GM23248 (cell line): ENCODE measurements at regions not wholly inside any gene's neighbourhood (a gene's known extent, or its start where the extent isn't known, plus 50 kb on each side); places are given as distances from the start of the nearest gene placed in this dataset.
"Not testable (repeated sequence)": the region's sequence is repeated elsewhere in the genome, so short reads cannot be mapped to it uniquely, and the experiment has no call there.

ENCODE experiments used
- DNase-seq: peaks from one replicate; pipeline ENCODE4 v3.0.0-alpha.2; 2015
- H2AFZ ChIP-seq: fragments of 200-600 bp; sonication (generic); 2 replicates; pipeline ENCODE4 v1.6.1; 2016; ENCODE audit warnings: antibody characterized with exemption
- H3F3A ChIP-seq: fragments of 200-600 bp; sonication (generic); 2 replicates; pipeline ENCODE4 v1.6.1; 2016; ENCODE audit warnings: mild to moderate bottlenecking, antibody characterized with exemption, mixed run types; ENCODE audit not compliant: insufficient read depth
- H3K27ac ChIP-seq: fragments of 200-600 bp; sonication (generic); 2 replicates; pipeline ENCODE4 v1.5.1; 2016; ENCODE audit warnings: mild to moderate bottlenecking
- H3K27me3 ChIP-seq: fragments of 200-600 bp; sonication (generic); replicated peaks from 2 replicates; pipeline ENCODE4 v1.6.1; 2016; ENCODE audit warnings: mild to moderate bottlenecking; ENCODE audit not compliant: insufficient read depth
- H3K36me3 ChIP-seq: fragments of 200-600 bp; sonication (generic); 2 replicates; pipeline ENCODE4 v1.6.1; 2016; ENCODE audit warnings: low read depth, mild to moderate bottlenecking
- H3K4me1 ChIP-seq: fragments of 200-600 bp; sonication (generic); 2 replicates; pipeline ENCODE4 v1.6.1; 2016; ENCODE audit warnings: mild to moderate bottlenecking; ENCODE audit not compliant: insufficient read depth
- H3K4me2 ChIP-seq: fragments of 200-600 bp; sonication (generic); one replicate; pipeline ENCODE4 v1.6.1; 2016; ENCODE audit warnings: mild to moderate bottlenecking; ENCODE audit not compliant: unreplicated experiment
- H3K4me3 ChIP-seq: fragments of 200-600 bp; sonication (generic); 2 replicates; pipeline ENCODE4 v1.5.1; 2016; ENCODE audit warnings: mild to moderate bottlenecking
- H3K79me2 ChIP-seq: fragments of 200-600 bp; sonication (generic); 2 replicates; pipeline ENCODE4 v1.6.1; 2016; ENCODE audit warnings: mild to moderate bottlenecking; ENCODE audit not compliant: insufficient read depth
- H3K9ac ChIP-seq: fragments of 200-600 bp; sonication (generic); 2 replicates; pipeline ENCODE4 v1.6.1; 2016; ENCODE audit warnings: mild to moderate bottlenecking
- H3K9me2 ChIP-seq: fragments of 200-600 bp; sonication (generic); 2 replicates; pipeline ENCODE4 v1.6.1; 2016; ENCODE audit warnings: mixed run types, mild to moderate bottlenecking, moderate library complexity; ENCODE audit not compliant: insufficient read depth
- H3K9me3 ChIP-seq: fragments of 200-600 bp; sonication (generic); one replicate; pipeline ENCODE4 v1.6.1; 2017; ENCODE audit warnings: low read depth
- H4K20me1 ChIP-seq: fragments of 200-600 bp; sonication (generic); 2 replicates; pipeline ENCODE4 v1.6.0; 2016; ENCODE audit not compliant: insufficient read depth
- EZH2 ChIP-seq: fragments of 200-600 bp; sonication (generic); IDR thresholded peaks from 2 replicates; pipeline ENCODE4 v1.6.1; 2018; ENCODE audit warnings: antibody characterized with exemption, mild to moderate bottlenecking; ENCODE audit not compliant: insufficient read depth, poor library complexity, severe bottlenecking
- EZH2phosphoT487 ChIP-seq: fragments of 200-600 bp; sonication (generic); IDR thresholded peaks from 2 replicates; pipeline ENCODE4 v1.6.1; 2018; ENCODE audit warnings: antibody characterized with exemption, moderate library complexity, mild to moderate bottlenecking, low read depth; ENCODE audit not compliant: insufficient read depth
- WGBS, 2 experiments: methylation state at CpG; one replicate each; pipeline ENCODE4 v1.1.6; 2015 to 2017; ENCODE audit warnings: low lambda C conversion rate in 2 of 2, low coverage in 1 of 2; ENCODE audit errors: missing lambda C conversion rate in 2 of 2; 5-methylcytosine and 5-hydroxymethylcytosine counted together
- in situ Hi-C: fragments of 300-500 bp; cut with MboI; formaldehyde crosslinking; loops from 2 replicates; pipeline ENCODE4 v1.15.0; 2020

DNA sequence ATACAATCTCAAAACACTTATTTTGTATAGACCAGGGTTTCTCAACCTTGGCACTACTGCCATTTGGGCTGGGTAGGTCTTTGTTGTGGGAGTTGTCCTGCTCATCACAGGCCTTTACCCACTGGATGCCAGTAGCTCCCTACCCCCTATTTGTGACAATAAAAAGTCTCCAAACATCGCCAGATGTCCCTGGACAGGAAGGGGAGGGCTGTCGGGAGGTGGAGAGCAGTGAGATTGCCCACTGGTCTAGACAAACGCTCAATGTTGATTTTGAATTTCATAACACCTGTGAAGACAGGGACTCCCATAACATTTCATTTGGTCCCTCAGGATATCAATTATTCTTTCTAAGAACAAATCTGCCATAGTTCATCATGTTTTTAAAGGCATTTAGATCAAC lies 151.7 kb upstream of the PTPRG start:
- no peak overlapping the region for H3K27ac ChIP-seq
- H3K9ac ChIP-seq, result no peak overlapping the region
- H3K4me3 ChIP-seq, result no peak overlapping the region
- H2AFZ ChIP-seq, result no peak overlapping the region
- H3K4me1 ChIP-seq, result no peaks in the 10 kb centered on the region
- no peaks in the 10 kb centered on the region for H3F3A ChIP-seq
- no peaks in the 10 kb centered on the region for H3K36me3 ChIP-seq
- H3K9me2 ChIP-seq, result no peaks in the 10 kb centered on the region
- no peaks in the 10 kb centered on the region for H3K9me3 ChIP-seq
- no peaks in the 10 kb centered on the region for H4K20me1 ChIP-seq
- TF ChIP-seq EZH2, result no peak
- TF ChIP-seq EZH2phosphoT487, result no peak
- in situ Hi-C loops, result no loop called here
- no peaks in the 10 kb centered on the region for H3K27me3 ChIP-seq
- H3K79me2 ChIP-seq, result no peaks in the 10 kb centered on the region
- WGBS, 2 experiments, result 46 to 53% methylated on average over 3 of the region's 3 CpGs
- no peak overlapping the region for H3K4me2 ChIP-seq
- DNase-seq, result no peak

DNA sequence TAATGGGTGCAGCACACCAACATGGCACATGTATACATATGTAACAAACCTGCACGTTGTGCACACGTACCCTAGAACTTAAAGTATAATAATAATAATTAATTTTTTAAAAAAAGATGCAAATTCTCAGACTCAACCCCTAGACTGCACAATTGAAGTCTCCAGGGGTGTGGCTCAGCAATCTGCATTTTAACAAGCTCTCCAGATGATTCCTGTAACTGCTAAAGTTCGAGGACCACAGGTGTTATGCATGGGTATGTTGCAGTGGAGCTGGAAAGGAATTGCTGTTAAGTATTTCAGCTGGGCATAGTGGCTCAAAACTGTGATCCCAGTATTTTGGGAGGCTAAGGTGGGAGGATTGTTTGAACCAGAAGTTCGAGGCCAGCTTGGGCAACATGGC lies 151.0 kb upstream of the PTPRG start:
- H3K79me2 ChIP-seq, H3K9me3 ChIP-seq, H3K27ac ChIP-seq, H3K27me3 ChIP-seq, DNase-seq, H4K20me1 ChIP-seq, in situ Hi-C loops, H3K4me1 ChIP-seq, H3K4me3 ChIP-seq, H3K9me2 ChIP-seq, H3K9ac ChIP-seq, H3K4me2 ChIP-seq, H2AFZ ChIP-seq, H3K36me3 ChIP-seq, H3F3A ChIP-seq: not testable (repeated sequence)
- 23 to 36% methylated on average over 4 of the region's 4 CpGs for WGBS, 2 experiments

DNA sequence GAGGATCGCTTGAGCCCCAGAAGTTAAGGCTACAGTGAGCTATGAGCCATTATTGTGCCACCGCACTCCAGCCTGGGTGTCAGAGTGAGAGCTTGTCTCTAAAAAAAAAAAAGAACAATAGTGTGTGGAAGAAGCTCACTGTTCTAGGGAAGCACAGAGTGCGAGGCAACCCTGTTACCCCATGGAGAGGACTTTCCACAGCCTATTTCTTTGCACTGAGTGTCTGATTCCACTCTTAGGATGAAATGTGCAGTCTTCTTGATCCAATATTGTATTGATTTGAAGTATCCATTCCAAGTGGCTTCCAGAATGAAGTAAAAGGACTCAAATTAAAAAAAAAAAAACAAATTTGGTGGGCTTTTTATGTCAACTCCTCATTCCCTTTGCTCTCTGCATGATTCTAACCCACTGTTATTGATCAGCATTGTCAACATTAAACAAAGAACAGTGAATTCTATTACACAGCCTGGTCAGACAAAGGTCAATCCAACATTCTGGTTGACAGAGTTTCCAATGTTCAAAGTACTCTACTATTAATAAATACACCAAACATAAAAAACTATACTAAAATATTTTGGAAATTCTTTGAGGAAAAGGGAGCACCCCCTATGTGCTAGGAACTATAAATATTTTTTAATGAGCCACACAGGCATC lies 150.2 kb upstream of the PTPRG start:
- no peaks in the 10 kb centered on the region for H3K4me1 ChIP-seq
- no peaks in the 10 kb centered on the region for H3K27me3 ChIP-seq
- H4K20me1 ChIP-seq, result no peaks in the 10 kb centered on the region
- H3K4me2 ChIP-seq, result no peak overlapping the region
- H3K9ac ChIP-seq, result no peak overlapping the region
- 66 to 67% methylated on average over 2 to 3 of the region's 3 CpGs for WGBS, 2 experiments
- in situ Hi-C loops, result no loop called here
- H3K4me3 ChIP-seq, result no peak overlapping the region
- no peaks in the 10 kb centered on the region for H3K9me3 ChIP-seq
- no peak overlapping the region for H2AFZ ChIP-seq
- TF ChIP-seq EZH2 (no peak), EZH2phosphoT487 (no peak)
- no peaks in the 10 kb centered on the region for H3K9me2 ChIP-seq
- H3F3A ChIP-seq, result no peaks in the 10 kb centered on the region
- H3K27ac ChIP-seq, result no peak overlapping the region
- H3K36me3 ChIP-seq, result no peaks in the 10 kb centered on the region
- H3K79me2 ChIP-seq, result no peaks in the 10 kb centered on the region
- no peak for DNase-seq

DNA sequence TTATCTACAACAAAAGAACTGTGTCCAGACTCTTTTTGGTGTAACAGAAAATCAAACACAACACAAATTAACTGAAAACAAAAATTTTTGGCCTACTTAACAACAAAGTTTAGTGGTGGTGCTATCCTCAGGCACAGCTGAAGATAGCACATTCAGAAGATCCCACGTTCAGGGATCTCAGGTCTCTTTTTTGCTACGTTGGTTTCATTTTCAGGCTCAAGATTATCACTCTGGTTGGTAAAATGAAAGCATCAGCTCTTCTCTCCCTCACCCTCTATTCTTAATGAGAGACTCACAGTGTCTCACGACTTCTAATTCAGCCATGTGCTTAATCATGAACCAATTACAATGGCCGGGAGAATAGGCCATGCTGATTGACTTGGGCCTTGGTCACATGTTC lies 146.9 kb upstream of the PTPRG start:
- no peaks in the 10 kb centered on the region for H3K79me2 ChIP-seq
- H3K9me3 ChIP-seq, result no peaks in the 10 kb centered on the region
- no peaks in the 10 kb centered on the region for H4K20me1 ChIP-seq
- WGBS, 2 experiments, result 40 to 41% methylated on average over 4 of the region's 4 CpGs
- H2AFZ ChIP-seq, result no peak overlapping the region
- TF ChIP-seq EZH2, result no peak
- no peak for TF ChIP-seq EZH2phosphoT487
- H3K4me1 ChIP-seq, result no peaks in the 10 kb centered on the region
- no peaks in the 10 kb centered on the region; the same call in 1 of the 2 replicates for H3K27me3 ChIP-seq
- H3K36me3 ChIP-seq, result no peaks in the 10 kb centered on the region
- no peaks in the 10 kb centered on the region for H3F3A ChIP-seq
- H3K27ac ChIP-seq, result no peak overlapping the region
- no peak for DNase-seq
- no peaks in the 10 kb centered on the region for H3K9me2 ChIP-seq
- no peak overlapping the region for H3K4me2 ChIP-seq
- no peak overlapping the region for H3K4me3 ChIP-seq
- in situ Hi-C loops, result no loop called here
- H3K9ac ChIP-seq, result no peak overlapping the region

DNA sequence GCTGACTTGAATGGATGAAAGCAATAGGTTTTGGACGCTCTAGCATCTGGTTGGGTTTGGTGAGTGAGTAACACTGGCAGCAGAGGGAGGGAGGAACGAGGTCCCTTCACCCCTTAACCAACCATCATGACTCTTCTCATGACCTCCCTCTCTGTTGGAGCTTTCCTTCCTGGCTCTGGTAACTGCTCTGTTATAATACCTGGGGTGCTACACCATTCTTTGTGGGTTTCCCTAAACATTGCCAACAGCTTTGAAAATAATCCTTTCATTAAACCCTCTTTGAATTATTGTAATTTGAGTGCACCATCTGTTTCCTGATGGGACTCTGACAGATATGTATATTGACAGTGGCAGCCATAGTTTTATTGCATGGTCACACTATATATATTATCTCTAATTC lies 146.2 kb upstream of the PTPRG start:
- Histone ChIP-seq H3K4me2 (no peak overlapping the region), H3K79me2 (no peaks in the 10 kb centered on the region), H3K4me1 (no peaks in the 10 kb centered on the region), H3F3A (no peaks in the 10 kb centered on the region), H3K9me3 (no peaks in the 10 kb centered on the region), H3K9me2 (no peaks in the 10 kb centered on the region), H3K4me3 (no peak overlapping the region), H3K27me3 (no peaks in the 10 kb centered on the region; the same call in 1 of the 2 replicates), H4K20me1 (no peaks in the 10 kb centered on the region), H3K9ac (no peak overlapping the region), H3K36me3 (no peaks in the 10 kb centered on the region), H2AFZ (no peak overlapping the region), H3K27ac (no peak overlapping the region)
- no peak for DNase-seq
- TF ChIP-seq EZH2 (no peak), EZH2phosphoT487 (no peak)
- WGBS, 2 experiments, result 38% methylated on average over 2 of the region's 2 CpGs
- in situ Hi-C loops, result no loop called here
